Prostate gland (tissue), 2 donors: ENCODE measurements at regions not wholly inside any gene's neighbourhood (a gene's known extent, or its start where the extent isn't known, plus 50 kb on each side); places are given as distances from the start of the nearest gene placed in this dataset.
A peak's percentile ranks its signal among the peaks of the same experiment; 100 is the strongest.

Experiments used
- DNase-seq: peaks from one replicate; pipeline ENCODE4 v3.0.0-alpha.2; 2019; ENCODE audit warnings: low spot score
- H3K27ac ChIP-seq, 2 donors: fragments of 200-600 bp; sonication (generic); 2 replicates each; pipeline ENCODE4 v1.5.1; 2017 to 2019
- H3K27me3 ChIP-seq: fragments of 200-600 bp; sonication (generic); replicated peaks from 2 replicates; pipeline ENCODE4 v1.5.1; 2019; ENCODE audit not compliant: insufficient read depth
- H3K36me3 ChIP-seq, 2 donors: fragments of 200-600 bp; sonication (generic); 1 replicate in 1 of 2; 2 replicates in 1 of 2; pipeline versions ENCODE4 v1.5.1 to v1.8.1; 2017 to 2019
- H3K4me1 ChIP-seq: fragments of 200-600 bp; sonication (generic); replicated peaks from 2 replicates; pipeline ENCODE4 v1.5.1; 2019
- H3K4me3 ChIP-seq, 2 donors: fragments of 200-600 bp; sonication (generic); 2 replicates each; pipeline ENCODE4 v1.5.1; 2017 to 2019
- H3K9me3 ChIP-seq: fragments of 200-600 bp; sonication (generic); 2 replicates; pipeline ENCODE4 v1.5.1; 2017
- CTCF ChIP-seq, 4 experiments: fragments of 200-600 bp in 2 of 4; fragments of 450-650 bp in 2 of 4; sonication (generic) in 2 of 4; IDR thresholded peaks; 1 replicate in 3 of 4; 2 replicates in 1 of 4; pipeline ENCODE4 v1.5.1; 2016 to 2019; ENCODE audit warnings: antibody characterized with exemption in 4 of 4, mild to moderate bottlenecking in 2 of 4, moderate library complexity in 2 of 4
- POLR2A ChIP-seq: fragments of 450-650 bp; IDR thresholded peaks from one replicate; pipeline ENCODE4 v1.6.1; 2016; ENCODE audit warnings: antibody characterized with exemption, mild to moderate bottlenecking
- POLR2AphosphoS5 ChIP-seq: sonication (generic); formaldehyde crosslinking; IDR thresholded peaks from one replicate; pipeline ENCODE4 v1.6.1; 2017; ENCODE audit warnings: antibody characterized with exemption
- WGBS: methylation state at CpG from one replicate; pipeline ENCODE4 v1.1.5; 2018; 5-methylcytosine and 5-hydroxymethylcytosine counted together
- intact Hi-C: fragments of 100-400 bp; cut with DNase I; formaldehyde crosslinking; loops from one replicate; pipeline ENCODE4 v1.14.2; 2022

GRCh38 chr14:55749946-55750345 is 169.9 kb downstream of the KTN1 start:
- H3K4me3 ChIP-seq = no peak overlapping the region
- H3K36me3 ChIP-seq = no peaks in the 10 kb centered on the region
- intact Hi-C loops = no loop called here
- H3K27me3 ChIP-seq = no peaks in the 10 kb centered on the region
- DNase-seq = no peak
- no peaks in the 10 kb centered on the region for H3K4me1 ChIP-seq
- TF ChIP-seq CTCF (IDR thresholded peaks at IDR 0.05) = no peak
- no peak for TF ChIP-seq POLR2AphosphoS5
- TF ChIP-seq POLR2A = no peak
- H3K9me3 ChIP-seq = no peaks in the 10 kb centered on the region
- H3K27ac ChIP-seq = no peak overlapping the region
- 97% methylated on average over 8 of the region's 8 CpGs for WGBS

GRCh38 chr14:55752580-55753390 is 172.8 kb downstream of the KTN1 start:
- H3K27me3 ChIP-seq = no peaks in the 10 kb centered on the region
- no peaks in the 10 kb centered on the region for H3K4me1 ChIP-seq
- 55% methylated on average over 7 of the region's 7 CpGs for WGBS
- intact Hi-C loops = no loop called here
- no peak overlapping the region for H3K27ac ChIP-seq
- H3K9me3 ChIP-seq = no peaks in the 10 kb centered on the region
- no peak overlapping the region for H3K4me3 ChIP-seq
- TF ChIP-seq CTCF (IDR thresholded peaks at IDR 0.05) = no peak
- no peak for TF ChIP-seq POLR2A
- peak; percentile 58 for TF ChIP-seq POLR2AphosphoS5
- H3K36me3 ChIP-seq = no peaks in the 10 kb centered on the region
- DNase-seq = peak; percentile 81

- Histone ChIP-seq H3K9me3 (no peaks in the 10 kb centered on the region), H3K4me3 (no peak overlapping the region), H3K4me1 (no peaks in the 10 kb centered on the region), H3K27me3 (no peaks in the 10 kb centered on the region), H3K27ac (no peak overlapping the region), H3K36me3 (no peaks in the 10 kb centered on the region)
- TF ChIP-seq POLR2AphosphoS5 (no peak), POLR2A (no peak), CTCF (IDR thresholded peaks at IDR 0.05) (no peak)
- 96% methylated on average over 2 of the region's 2 CpGs for WGBS
- DNase-seq = no peak
- intact Hi-C loops = no loop called here
Measured at GRCh38 chr14:55754471-55754870, 174.5 kb downstream of the KTN1 start.

- 98% methylated on average over 5 of the region's 5 CpGs for WGBS
- DNase-seq = no peak
- Histone ChIP-seq H3K9me3 (no peaks in the 10 kb centered on the region), H3K27me3 (no peaks in the 10 kb centered on the region), H3K36me3 (no peaks in the 10 kb centered on the region), H3K4me3 (no peak overlapping the region), H3K4me1 (no peaks in the 10 kb centered on the region), H3K27ac (no peak overlapping the region)
- TF ChIP-seq POLR2AphosphoS5 = no peak
- TF ChIP-seq CTCF (IDR thresholded peaks at IDR 0.05) = no peak
- no peak for TF ChIP-seq POLR2A
- intact Hi-C loops = no loop called here
Measured at GRCh38 chr14:55754871-55755270, 174.9 kb downstream of the KTN1 start.

- no peaks in the 10 kb centered on the region for H3K27me3 ChIP-seq
- H3K4me3 ChIP-seq = no peak overlapping the region
- intact Hi-C loops = no loop called here
- H3K27ac ChIP-seq = no peak overlapping the region
- H3K9me3 ChIP-seq = no peaks in the 10 kb centered on the region
- no peaks in the 10 kb centered on the region for H3K4me1 ChIP-seq
- no peaks in the 10 kb centered on the region for H3K36me3 ChIP-seq
- TF ChIP-seq CTCF (IDR thresholded peaks at IDR 0.05) (no peak), POLR2A (no peak), POLR2AphosphoS5 (no peak)
- no peak for DNase-seq
Measured at GRCh38 chr14:55756078-55756477, 176.1 kb downstream of the KTN1 start.
